ENCODE measurements at regions not wholly inside any gene's neighbourhood (a gene's known extent, or its start where the extent isn't known, plus 50 kb on each side); places are given as distances from the start of the nearest gene placed in this dataset.
"Not testable (repeated sequence)": the region's sequence is repeated elsewhere in the genome, so short reads cannot be mapped to it uniquely, and the experiment has no call there.

GRCh38 chr14:106480287-106480686 is 953.9 kb downstream of the TMEM121 start:
- H3K4me3 ChIP-seq (ENCODE audit: low read depth, low read length); H3K36me3 ChIP-seq (replicated peaks); in situ Hi-C loops (cut with HindIII; ENCODE audit: low pct_ligation_motif_present, low sequenced_read_pairs): not testable (repeated sequence)

GRCh38 chr14:106482213-106482612 is 955.8 kb downstream of the TMEM121 start:
- DNase-seq; H3K36me3 ChIP-seq (replicated peaks); H3K4me3 ChIP-seq (ENCODE audit: low read depth, low read length); H3K27ac ChIP-seq; H3K27me3 ChIP-seq (replicated peaks); in situ Hi-C loops (cut with HindIII; ENCODE audit: low pct_ligation_motif_present, low sequenced_read_pairs): not testable (repeated sequence)

More at GRCh38 chr14:106480287-106480686, 953.9 kb downstream of the TMEM121 start:
- H3K27me3 ChIP-seq (replicated peaks); DNase-seq; H3K27ac ChIP-seq: not testable (repeated sequence)

GRCh38 chr14:106487600-106487999 is 961.2 kb downstream of the TMEM121 start:
- Histone ChIP-seq H3K27ac (no peak overlapping the region), H3K27me3 (replicated peaks) (no peaks in the 10 kb centered on the region), H3K36me3 (replicated peaks) (no peaks in the 10 kb centered on the region), H3K4me3 (ENCODE audit: low read depth, low read length) (no peak overlapping the region)
- in situ Hi-C loops (cut with HindIII; ENCODE audit: low pct_ligation_motif_present, low sequenced_read_pairs) = no loop called here
- TF ChIP-seq CTCF (IDR thresholded peaks at IDR 0.05; ENCODE audit: low read depth, low read length, missing control alignments) = no peak
- DNase-seq = no peak

- no peak overlapping the region for H3K4me3 ChIP-seq (ENCODE audit: low read depth, low read length)
- in situ Hi-C loops (cut with HindIII; ENCODE audit: low pct_ligation_motif_present, low sequenced_read_pairs) = no loop called here
- TF ChIP-seq CTCF (IDR thresholded peaks at IDR 0.05; ENCODE audit: low read depth, low read length, missing control alignments) = no peak
- no peak overlapping the region for H3K27ac ChIP-seq
- no peak for DNase-seq
- no peaks in the 10 kb centered on the region for H3K36me3 ChIP-seq (replicated peaks)
- no peaks in the 10 kb centered on the region for H3K27me3 ChIP-seq (replicated peaks)
These were observed 961.9 kb downstream of the TMEM121 start for GRCh38 chr14:106488291-106488690.

- no peak for TF ChIP-seq CTCF (IDR thresholded peaks at IDR 0.05; ENCODE audit: low read depth, low read length, missing control alignments)
- Histone ChIP-seq H3K27ac (no peak overlapping the region), H3K4me3 (ENCODE audit: low read depth, low read length) (no peak overlapping the region), H3K36me3 (replicated peaks) (no peaks in the 10 kb centered on the region), H3K27me3 (replicated peaks) (no peaks in the 10 kb centered on the region)
- DNase-seq = no peak
- in situ Hi-C loops (cut with HindIII; ENCODE audit: low pct_ligation_motif_present, low sequenced_read_pairs) = no loop called here
These were observed 962.9 kb downstream of the TMEM121 start for GRCh38 chr14:106489112-106489881.

- Histone ChIP-seq H3K4me3 (ENCODE audit: low read depth, low read length) (no peak overlapping the region), H3K27ac (no peak overlapping the region), H3K27me3 (replicated peaks) (no peaks in the 10 kb centered on the region), H3K36me3 (replicated peaks) (no peaks in the 10 kb centered on the region)
- in situ Hi-C loops (cut with HindIII; ENCODE audit: low pct_ligation_motif_present, low sequenced_read_pairs) = no loop called here
- DNase-seq = no peak
- no peak for TF ChIP-seq CTCF (IDR thresholded peaks at IDR 0.05; ENCODE audit: low read depth, low read length, missing control alignments)
These were observed 964.1 kb downstream of the TMEM121 start for GRCh38 chr14:106490442-106490841.

GRCh38 chr14:106491851-106492250 is 965.5 kb downstream of the TMEM121 start:
- Histone ChIP-seq H3K27me3 (replicated peaks) (no peaks in the 10 kb centered on the region), H3K4me3 (ENCODE audit: low read depth, low read length) (no peak overlapping the region), H3K27ac (no peak overlapping the region), H3K36me3 (replicated peaks) (no peaks in the 10 kb centered on the region)
- peak; percentile 41 for TF ChIP-seq CTCF (IDR thresholded peaks at IDR 0.05; ENCODE audit: low read depth, low read length, missing control alignments)
- in situ Hi-C loops (cut with HindIII; ENCODE audit: low pct_ligation_motif_present, low sequenced_read_pairs) = no loop called here
- no peak for DNase-seq

Data from brain microvascular endothelial cell (primary cell).